ENCODE measurements at regions not wholly inside any gene's neighbourhood (a gene's known extent, or its start where the extent isn't known, plus 50 kb on each side); places are given as distances from the start of the nearest gene placed in this dataset.
"Not testable (repeated sequence)": the region's sequence is repeated elsewhere in the genome, so short reads cannot be mapped to it uniquely, and the experiment has no call there.

DNA sequence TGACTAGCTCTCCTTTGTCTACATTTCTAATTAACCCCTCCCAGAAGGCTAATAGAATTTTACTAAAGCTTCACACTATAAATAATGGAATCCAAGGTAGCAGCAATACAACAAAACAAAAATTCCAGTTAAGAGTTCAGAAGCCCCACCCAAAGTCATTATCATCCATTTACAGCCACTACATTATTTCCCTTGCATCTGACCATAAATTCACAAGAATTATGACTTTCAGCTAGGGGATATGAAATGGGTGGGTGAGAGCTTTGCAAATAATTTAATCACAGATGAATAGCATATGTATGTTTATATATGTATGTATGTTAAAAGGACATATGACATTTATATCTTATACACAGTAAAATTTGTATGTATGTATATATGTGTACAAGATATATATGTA lies 65.3 kb upstream of the PTGDR start:
- no peak for DNase-seq (ENCODE audit: low spot score)

GRCh38 chr14:52190337-52190931 lies 77.1 kb upstream of the PTGDR start:
- DNase-seq (ENCODE audit: low spot score) = no peak

- DNase-seq (ENCODE audit: low spot score) = no peak
Observed at GRCh38 chr14:52189325-52189724, 78.2 kb upstream of the PTGDR start.

DNA sequence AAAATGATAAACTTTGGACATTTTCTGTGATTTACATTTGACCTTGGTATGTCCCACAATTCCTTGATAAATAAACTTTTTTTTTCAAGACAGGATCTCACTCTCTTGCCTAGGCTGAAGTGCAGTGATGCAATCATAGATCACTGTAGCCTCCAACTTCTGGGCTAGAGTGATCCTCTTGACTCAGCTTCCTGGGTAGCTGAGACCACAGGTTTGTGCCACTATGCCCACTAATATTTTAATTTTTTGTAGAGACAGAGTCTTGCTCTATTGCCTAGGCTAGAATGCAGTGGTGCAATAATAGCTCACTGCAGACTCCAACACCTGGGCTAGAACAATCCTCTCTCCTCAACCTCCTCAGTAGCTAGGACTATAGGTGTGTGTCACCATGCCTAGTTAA lies 79.1 kb upstream of the PTGDR start:
- DNase-seq (ENCODE audit: low spot score) = no peak

DNA sequence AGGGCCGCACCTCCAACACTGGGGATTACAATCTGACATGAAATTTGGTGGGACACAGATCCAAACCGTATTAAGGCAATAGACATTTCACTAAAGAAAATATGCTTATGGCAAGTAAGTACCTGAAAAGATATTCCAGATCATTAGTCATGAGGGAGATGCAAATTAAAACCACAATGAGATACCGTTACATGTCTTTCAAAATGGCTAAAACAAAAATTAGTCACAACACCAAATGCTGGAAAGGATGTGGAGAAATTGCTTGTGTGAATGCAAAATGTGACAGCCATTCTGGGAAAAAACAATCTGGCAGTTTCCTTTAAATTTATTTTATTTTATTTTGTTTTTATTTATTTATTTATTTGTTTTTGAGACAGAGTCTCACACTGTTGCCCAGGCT lies 82.3 kb upstream of the PTGDR start:
- DNase-seq (ENCODE audit: low spot score) = no peak

DNA sequence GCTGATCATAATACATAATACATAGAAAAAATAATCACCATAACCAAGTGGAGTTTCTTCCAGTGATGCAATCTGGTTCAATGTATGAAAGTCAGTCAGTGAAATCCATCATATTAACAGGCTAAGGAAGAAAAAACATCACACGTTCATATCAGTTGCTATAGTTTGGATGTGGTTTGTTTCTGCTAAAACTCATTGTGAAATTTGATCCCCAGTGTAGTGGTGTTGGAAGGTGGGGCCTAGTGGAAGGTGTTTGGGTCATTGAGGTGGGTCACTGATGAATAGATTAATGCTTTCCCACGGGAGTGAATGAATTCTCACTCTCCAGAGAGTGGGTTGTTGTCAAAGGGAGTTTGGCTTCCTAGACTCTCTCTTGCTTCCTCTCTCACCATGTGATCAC lies 84.6 kb upstream of the PTGDR start:
- no peak for DNase-seq (ENCODE audit: low spot score)

DNA sequence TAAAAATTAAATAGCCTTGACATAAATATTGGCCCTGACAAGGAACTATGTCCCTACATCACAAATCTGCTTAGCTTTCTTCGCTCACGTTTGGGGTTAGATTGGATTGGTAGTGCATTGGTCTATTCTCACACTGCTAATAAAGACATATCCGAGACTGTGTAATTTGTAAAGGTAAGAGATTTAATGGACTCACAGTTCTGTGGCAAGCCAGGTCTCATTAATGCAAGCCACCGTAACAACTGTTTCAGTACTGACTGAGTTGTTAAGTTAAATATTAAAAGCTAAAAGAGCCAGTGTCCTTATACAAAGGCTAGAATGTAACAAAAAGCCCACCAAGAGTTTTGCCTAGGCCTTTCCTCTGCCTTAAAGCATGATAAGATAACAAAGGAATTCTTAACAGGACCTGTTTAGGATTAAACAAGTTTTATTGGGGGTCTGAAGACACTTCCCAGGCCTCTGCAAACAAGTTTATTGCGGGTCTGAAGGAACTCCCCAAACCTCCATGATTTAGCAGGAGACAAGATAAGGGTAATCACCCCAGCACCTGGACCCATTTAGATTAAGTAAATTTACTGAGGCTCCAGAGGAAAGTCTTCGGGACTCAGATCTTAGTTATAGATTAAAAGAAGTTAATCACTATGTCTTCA lies 88.2 kb upstream of the PTGDR start:
- no peak for DNase-seq (ENCODE audit: low spot score)

- DNase-seq (ENCODE audit: low spot score) = no peak
Observed at GRCh38 chr14:52175982-52176502, 91.5 kb upstream of the PTGDR start.

DNA sequence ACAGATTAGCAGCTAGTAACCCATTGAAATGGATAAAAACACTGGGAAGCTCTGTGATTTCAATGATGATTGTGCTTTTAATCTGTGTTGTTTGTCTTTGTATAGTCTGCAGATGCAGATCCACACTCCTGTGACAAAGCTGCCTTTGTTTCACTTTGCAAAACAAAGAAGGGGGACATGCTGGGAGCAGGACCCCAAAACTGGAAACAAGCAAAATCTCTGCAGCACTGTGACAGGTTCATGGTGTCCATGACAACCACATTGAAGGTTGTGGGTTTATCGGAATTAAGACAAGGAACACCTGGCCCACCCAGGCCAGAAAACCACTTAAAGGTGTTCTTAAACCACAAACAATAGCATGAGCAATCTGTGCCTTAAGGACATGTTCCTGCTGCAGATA lies 95.6 kb upstream of the PTGDR start:
- not testable (repeated sequence) for DNase-seq (ENCODE audit: low spot score)

DNA sequence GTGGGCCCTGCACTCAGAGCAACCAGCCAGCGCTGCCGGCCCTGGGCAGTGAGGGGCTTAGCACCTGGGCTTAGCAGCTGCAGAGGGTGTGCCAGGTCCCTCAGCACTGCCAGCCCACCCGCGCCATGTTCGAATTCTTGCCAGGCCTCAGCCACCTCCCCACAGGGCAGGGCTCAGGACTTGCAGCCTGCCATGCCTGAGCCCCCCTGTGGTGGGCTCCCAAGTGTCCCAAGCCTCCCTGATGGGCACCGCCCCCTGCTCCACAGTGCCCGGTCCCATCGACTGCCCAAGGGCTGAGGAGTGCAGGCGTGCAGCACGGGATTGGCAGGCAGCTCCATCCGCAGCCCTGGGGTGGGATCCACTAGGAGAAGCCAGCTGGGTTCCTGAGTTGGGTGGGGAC lies 98.0 kb upstream of the NID2 start:
- no peak for DNase-seq (ENCODE audit: low spot score)

- no peak for DNase-seq (ENCODE audit: low spot score)
Observed at GRCh38 chr14:52155651-52156213, 86.9 kb upstream of the NID2 start.

DNA sequence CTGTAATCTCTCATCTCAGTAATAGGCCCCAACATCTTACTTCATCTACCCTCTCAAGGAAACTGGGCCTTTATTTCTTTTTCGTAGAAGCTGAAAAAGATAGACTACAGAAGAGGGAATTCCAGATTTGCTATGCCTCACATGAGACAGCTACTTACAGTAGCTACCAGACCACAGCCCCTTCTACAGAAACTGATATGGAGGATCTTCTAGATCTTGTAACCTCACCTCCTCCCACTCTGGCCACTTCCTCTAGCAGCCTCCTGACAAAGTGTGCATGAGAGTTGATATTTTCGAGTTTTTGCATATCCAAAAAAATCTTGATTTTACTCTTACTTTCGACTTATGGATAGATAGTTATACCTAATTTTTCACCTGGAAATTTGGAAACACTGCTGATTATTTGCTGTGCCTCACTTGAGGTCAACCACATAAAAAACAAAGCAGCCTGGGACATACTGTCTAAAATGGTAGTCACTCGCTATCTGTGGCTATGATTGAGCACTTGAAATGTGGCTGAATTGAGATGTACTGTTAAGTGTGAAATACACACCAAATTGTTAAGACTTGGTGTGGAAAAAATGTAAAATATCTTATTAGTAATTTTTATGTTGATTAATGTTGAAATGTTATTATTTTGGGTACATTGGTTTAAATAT lies 86.3 kb upstream of the NID2 start:
- no peak for DNase-seq (ENCODE audit: low spot score)

DNA sequence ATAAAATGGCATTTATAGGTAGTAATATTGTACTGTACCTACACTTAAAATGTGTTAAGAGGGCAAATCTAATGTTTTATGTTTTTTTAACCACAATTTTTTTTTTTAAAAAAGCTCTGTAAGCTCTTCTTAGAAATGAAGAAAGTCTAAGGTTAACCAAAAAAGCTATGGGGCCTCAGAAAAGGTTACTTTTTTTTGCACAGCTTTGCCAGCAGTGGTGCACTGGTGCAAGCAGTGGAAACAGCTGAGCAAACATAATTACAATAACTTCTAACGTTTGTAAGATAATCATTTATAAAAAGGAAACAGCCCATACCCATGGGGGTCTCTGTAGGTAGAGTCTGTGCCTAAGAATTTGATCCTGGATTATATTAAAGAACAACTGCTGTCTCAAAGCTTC lies 85.1 kb upstream of the NID2 start:
- DNase-seq (ENCODE audit: low spot score) = no peak

- no peak for DNase-seq (ENCODE audit: low spot score)
Observed at GRCh38 chr14:52150162-52150561, 81.3 kb upstream of the NID2 start.

DNA sequence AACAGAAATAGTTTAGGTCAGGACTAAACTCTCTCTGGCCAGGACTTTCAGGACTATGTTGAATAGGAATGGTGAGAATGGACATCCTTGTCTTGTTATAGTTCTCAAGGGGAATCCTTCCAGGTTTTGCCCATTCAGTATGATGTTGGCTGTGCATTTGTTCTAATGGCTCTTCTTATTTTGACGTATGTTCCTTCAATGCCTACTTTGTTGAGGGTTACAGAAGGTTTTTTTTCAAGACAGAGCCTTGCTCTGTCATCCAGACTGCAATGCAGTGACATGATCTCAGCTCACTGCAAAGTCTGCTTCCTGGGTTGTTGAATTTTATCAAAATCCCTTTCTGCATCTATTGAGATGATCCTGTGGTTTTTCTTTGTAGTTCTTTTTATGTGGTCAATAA lies 79.5 kb upstream of the NID2 start:
- DNase-seq (ENCODE audit: low spot score) = no peak

DNA sequence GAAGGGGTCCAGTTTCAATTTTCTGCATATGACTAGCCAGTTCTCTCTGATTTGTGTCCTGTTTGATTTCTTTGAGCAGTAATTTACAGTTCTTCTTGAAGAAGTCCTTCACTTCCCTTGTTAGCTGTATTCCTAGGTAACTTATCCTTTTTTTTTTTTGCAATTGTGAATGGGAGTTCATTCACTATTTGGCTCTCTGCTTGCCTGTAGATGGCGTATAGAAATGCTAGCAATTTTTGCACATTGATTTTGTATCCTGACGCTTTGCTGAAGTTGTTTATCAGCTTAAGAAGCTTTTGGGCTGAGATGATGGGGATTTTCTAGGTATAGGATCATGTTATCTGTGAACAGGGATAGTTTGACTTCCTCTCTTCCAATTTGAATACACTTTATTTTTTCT lies 77.6 kb upstream of the NID2 start:
- DNase-seq (ENCODE audit: low spot score) = no peak

DNA sequence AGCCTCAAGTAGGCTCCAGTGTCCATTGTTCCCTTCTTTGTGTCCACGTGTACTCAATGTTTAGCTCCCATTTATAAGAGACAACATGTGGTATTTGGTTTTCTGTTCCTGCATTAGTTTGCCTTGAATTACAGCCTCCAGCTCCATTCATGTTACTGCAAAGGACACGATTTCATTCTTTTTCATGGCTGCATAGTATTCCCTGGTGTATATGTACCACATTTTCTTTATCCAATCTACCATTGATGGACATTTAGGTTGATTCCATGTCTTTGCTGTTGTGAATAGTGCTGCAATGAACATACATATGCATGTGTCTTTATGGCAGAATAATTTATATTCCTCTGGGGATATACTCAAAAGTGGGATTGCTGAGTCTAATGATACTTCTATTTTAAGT lies 75.2 kb upstream of the NID2 start:
- not testable (repeated sequence) for DNase-seq (ENCODE audit: low spot score)

GRCh38 chr14:52142504-52142903 lies 73.6 kb upstream of the NID2 start:
- DNase-seq (ENCODE audit: low spot score) = no peak

DNA sequence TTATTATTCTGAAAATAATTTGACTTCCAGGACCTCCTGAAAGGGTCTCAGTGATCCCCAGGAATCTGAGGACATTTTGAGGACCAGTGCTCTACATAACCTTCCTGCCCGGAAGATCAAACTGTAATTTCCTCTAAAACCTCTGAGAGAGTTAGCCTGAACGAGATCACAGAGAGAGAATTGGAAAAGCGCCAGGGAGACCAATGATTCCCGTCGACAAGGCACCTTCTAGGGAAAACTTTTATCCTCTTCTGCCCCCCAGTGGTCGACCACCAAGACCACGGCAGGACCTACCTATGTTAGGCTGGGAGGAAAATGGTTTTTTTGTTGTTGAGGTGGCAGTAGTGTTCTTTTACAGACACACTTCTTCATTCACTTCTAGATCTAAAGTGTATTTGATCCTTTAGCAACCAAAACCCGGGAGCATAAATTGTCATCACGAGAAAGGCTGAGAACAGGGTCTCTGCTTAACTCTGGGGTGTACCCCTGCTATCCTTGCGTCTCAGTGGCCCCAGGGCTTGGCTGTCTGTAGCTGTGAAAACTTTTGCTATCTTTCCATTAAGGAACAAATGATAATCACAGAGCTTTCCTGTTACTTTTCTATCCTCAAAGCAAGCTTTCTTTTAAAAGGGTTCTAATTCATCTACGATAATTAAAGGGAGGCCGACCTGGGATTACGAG lies 62.9 kb upstream of the NID2 start:
- DNase-seq (ENCODE audit: low spot score) = peak; percentile 92

GRCh38 chr14:52129721-52130120 lies 60.9 kb upstream of the NID2 start:
- DNase-seq (ENCODE audit: low spot score) = no peak

- DNase-seq (ENCODE audit: low spot score) = no peak
Observed at GRCh38 chr14:52125885-52126284, 57.0 kb upstream of the NID2 start.

DNA sequence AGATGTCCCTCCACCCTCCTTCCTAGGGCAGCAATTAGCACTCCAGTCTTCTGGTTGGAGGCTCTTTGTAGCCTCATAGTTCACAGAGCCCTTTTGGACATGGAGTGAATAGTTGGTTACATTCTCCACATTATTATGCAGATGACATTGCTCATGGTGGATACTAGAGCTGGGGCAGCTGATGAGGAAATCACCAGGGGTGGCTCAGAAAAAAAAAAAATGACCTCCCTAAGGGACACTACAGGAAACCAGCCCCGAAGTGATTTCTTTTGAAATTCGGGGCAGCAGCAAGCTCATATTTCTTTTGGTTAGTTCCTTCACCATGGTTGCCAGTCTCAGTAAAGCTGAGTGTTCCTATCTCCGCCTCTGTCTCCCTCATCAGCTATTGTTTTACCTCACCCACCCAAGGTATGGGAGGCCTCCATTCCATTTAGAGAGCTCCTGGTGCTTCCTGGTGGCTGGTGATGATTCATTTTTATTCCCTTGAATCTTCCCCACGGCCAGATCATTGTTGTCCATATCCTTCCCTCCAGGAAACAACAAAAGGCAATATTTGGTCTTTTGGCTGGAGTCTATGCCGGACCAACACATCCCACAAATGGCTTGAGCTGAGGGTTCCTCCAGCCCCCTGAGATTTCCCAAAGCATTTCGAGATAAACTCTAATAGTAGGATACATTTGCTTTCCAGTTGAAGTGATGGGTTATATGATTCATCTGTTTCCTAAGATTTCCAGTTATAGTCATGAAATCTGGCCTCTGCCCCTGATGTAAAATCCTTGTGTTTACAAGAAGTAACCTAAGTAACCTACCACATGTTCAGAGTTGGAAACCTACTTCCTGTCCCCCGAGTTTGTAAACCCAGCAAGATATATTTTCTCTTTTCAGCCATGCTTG lies 56.2 kb upstream of the NID2 start:
- DNase-seq (ENCODE audit: low spot score) = no peak

Measured in COLO829 (cell line).